HG02938 (cell line): ENCODE measurements at regions not wholly inside any gene's neighbourhood (a gene's known extent, or its start where the extent isn't known, plus 50 kb on each side); places are given as distances from the start of the nearest gene placed in this dataset.
A peak's percentile ranks its signal among the peaks of the same experiment; 100 is the strongest.

Experiments
- ATAC-seq: cut with Tn5 transposase; IDR thresholded peaks from one replicate; pipeline ENCODE4 v1.9.1; 2021; ENCODE audit warnings: mild to moderate bottlenecking, moderate library complexity; ENCODE audit not compliant: unreplicated experiment

DNA sequence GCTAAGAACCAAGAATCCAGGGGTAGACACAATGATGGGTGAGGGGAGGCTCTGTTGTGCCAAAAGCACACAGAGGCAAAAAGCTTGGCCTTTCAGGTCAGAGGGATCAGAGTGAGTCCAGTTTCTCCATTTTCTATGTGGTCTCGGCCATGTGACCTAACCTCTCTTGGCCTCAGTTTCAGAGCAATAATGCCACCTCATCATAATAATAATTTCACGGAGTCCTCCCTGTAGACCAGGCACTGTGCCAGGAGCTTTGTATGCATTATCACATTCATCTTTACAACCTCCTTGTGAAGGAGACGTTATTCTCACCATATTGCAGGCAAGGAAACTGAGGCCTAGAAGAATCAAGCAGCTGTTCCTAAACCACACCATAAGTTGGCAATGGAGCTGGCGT lies 120.2 kb downstream of the WT1 start:
- ATAC-seq: no peak

DNA sequence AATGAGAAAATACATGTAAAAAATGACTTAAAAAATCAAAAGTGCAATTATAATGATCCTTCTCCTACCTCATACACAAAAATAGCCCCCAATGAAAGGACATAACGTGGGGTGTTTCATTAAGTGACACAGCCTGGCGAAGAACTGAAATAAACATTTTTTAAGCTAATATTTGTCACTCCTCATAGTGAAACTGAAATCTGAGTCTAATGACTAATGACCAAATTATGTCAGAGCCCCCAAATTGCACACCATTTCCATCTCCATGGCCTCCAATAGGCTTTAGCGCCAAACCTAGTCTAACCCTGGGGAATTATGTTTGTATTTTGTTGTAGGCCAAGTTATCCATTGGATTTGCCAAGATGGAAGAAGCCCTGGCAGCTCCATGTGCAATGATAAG lies 119.1 kb downstream of the WT1 start:
- ATAC-seq: no peak

DNA sequence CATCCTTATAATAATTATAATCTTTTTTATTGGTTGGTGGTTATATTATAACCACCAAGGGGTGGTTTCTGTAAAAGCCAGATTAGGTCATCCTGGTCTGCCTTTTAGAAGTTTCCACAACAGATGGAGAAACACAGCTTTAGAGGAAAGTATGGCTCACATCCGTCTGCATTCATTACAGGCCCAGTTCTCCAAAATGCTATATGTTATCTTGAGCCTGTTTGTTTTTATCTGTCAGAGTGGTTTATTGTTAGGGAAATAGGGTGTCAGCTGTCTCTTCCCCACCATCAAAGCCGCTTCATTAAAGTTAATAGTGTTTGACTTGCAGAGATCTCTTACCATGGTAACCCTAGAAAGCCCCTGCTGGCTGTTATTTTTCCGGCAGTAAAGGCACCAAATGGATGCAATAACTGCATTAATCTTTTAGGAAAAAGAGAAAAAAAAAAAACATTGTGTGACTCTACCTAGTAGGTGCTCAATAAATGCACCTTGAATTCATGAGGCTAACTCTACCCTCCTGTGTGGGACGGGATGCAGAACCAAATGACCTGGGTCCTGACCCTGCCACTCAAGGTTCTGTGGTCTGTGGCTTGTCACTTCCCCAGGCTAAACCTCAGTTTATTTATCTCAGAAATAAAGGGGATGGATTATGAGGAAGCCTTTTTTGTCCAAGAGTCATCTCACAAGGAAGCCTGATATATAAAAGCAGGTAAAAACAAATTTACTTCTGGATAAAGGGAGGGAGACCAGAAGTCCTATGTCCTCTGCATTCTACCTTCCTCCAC lies 118.3 kb downstream of the WT1 start:
- ATAC-seq: no peak

DNA sequence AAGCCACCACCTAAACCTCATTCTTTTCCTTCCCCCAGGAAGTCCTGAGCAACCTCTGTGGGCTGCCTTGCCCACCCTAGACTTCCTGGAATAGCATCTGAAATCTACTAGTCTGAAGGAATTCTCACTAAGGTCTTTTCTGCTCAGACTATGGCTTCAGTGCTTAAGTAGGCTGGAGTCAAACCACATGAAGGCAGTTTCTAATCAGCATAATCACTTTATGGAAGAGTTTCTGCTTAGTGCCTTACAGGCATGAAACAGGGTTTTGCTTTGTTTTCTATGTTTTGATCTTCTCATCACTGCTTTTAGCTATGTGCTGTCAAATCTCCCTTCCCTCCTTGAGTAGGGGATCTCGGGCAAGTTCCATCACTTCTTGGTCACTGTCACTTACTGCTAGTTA lies 117.7 kb downstream of the WT1 start:
- no peak for ATAC-seq

DNA sequence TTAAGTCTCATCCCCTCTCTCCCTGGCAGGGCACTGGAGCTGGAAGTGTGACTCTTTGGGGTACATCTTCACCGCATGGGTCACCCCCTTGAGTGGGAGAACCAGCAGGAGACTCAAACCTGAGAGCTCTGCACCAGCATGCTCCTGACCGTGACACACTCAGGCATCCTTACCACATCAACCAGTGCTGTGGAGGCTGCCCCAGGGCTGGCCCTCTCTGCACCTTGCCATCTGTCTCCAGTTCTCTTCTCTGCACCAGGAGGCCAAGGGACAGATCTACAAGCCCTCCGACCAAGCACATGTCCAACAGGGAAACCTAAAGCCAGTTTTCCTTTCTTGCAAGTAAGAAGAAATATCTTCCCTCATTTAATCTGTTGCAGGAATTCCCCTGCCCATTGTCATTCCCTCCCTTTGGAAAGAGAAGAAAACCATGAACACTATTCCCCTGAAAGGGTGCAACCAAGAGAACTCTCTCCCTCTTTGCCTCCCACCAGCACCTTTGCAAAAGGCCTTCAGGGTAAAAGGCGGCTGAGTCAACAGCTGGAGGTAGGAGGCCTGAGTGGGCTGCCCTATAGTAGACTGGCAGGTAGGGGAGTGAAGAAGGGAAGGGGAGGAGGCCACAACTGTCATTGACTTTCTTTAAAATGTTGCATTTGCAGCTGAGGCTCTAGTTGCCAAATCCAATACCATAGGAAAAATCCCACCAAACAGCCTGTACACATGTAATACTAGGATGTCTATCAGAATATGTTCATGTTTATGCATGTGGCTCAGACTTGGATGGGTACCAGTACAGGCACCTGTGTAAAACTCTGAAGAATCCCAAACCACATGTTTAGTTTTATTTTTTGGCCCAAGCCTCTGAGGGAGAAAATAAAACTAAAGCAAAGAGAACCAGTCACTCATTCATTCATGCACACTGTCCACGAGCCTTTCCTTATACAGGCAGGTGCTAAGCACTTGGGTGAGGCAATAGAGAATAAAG lies 117.0 kb downstream of the WT1 start:
- ATAC-seq: no peak

DNA sequence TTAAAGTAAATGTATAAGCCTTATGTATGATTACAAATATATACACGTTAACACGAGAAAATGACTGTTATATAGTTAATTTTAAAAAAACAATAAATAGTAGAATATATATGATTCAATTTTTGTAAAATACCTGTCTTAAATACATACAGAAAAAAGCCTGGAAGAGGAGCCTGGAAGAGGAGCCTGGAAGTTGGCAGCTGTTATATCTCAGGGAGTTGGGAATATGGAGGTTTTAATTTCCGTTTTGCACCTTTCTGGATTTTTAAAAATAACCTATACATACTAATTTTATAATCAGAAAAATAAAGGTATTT lies 111.6 kb downstream of the WT1 start:
- ATAC-seq: no peak

DNA sequence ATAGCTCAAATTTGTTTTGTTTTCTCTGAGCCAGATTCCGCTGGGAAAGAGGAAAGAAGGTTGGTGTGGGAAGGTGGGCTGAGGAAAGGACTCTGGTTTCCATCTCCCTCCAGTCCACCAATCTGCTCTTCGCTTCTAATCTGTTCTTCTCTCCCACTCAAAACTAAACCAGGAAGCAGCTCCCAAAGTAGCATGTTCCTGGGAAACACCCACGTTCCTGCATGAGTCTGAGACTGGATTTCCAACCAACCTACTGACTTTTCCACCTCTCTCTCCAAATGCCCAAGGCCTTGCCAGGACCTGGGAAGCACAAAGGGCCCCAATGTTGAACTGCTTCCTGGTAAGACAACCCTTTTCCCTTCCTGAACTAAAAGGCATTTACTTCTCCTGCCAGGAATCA lies 110.2 kb downstream of the WT1 start:
- ATAC-seq: no peak

DNA sequence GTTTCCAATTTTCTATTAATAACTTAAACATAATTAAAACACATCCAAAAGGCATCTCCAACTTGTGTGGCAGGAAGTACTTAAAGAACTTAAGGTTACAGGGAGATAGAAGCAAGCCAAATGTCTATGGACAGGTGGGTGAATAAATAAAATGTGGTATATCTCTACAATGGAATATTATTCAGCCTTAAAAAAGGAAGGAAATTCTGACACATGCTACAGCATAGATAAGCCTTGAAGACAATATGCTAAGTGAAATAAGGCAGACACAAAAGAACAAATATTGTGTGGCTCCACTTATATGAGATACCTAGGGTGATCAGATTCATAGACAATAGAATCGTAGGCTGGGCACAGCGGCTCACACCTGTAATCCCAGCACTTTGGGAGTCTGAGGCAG lies 109.6 kb downstream of the WT1 start:
- ATAC-seq: no peak

DNA sequence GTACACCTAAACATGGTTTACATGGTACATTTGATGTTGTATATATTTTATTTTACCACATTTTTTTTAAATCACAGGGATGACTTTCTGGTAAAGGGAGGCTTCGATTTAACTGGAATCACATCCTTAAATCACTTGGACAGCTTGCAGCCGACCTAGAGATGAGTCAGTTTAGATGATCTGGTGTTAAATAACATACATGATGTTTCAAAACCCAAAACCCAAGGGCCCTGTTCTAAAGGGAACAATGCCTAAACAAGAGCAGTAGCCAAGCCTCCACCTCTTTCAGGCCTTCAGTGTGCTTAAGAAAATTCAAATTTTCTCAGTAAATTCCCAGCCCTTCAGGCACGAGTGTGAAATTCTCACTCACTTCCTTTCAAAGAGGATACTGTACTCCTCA lies 108.8 kb downstream of the WT1 start:
- no peak for ATAC-seq

DNA sequence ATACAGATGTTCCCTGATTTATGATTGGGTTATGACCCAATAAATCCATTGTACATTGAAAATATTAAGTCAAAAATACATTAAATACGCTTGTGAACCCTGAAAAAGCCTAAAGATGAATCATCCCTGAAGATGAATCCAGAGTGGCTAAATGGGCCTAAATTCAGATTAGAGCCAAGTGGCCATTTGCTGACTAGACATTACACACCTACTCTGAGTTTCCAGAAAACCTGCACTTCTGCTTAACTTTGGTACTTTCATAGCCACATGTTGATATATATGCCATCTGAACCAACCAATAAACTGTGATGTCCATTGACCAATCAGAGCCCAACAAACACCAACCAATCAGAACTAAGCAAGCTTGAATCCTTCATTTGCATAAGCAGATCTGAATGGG lies 106.9 kb downstream of the WT1 start:
- ATAC-seq: no peak

DNA sequence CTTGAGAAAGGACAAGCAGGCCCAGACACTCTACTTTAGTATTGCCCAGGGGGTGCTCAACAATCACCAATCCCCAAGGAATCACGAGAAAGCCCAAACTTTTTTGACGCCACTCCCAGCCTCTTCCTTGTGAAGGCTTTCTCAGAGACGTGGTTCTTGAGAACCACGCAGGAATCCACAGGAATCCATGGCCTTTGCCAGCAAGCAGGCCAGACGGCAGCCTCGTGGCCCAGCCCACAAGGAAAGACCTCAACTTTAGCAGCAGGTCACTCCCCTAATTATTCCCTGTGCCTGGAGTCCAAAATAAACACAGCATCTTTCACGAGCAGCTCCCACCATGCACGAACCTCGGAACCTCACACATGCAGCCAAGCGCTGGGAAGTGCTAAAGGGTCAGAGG lies 104.2 kb downstream of the WT1 start:
- ATAC-seq: no peak

DNA sequence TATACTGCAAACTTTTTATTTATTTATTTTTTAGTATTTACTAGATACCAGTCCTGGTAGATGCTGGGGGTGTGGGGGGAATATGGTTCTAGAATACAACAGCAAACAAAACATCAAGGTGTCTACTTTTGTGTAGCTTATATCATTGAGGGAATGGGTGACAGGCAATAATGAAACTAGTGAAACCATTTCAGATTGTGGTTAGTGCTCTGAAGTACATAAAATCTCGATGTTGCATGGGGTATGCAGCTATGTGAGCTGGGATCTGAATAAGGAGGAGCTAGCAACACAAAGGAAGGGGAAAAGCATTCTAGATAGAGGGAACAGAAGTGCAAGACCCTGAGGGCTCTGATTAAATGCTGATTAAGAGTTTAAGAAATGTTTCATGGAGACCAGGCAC lies 103.5 kb downstream of the WT1 start:
- no peak for ATAC-seq

DNA sequence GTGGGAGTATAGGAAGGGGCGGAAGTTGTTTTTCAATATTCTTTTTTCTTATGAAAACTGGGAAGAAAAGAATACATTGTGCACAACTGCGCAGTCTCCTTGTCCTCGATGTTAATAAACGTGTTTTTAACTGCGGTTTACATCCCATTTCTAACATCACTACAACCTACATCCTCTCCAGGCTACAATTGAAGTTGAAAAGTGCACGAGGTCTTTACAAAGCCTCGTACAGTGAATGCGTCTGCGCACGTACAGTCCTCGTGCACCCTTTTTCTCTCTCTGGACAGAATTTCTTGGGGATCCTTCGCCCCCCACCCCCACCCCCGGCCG lies 102.4 kb downstream of the WT1 start:
- no peak for ATAC-seq

DNA sequence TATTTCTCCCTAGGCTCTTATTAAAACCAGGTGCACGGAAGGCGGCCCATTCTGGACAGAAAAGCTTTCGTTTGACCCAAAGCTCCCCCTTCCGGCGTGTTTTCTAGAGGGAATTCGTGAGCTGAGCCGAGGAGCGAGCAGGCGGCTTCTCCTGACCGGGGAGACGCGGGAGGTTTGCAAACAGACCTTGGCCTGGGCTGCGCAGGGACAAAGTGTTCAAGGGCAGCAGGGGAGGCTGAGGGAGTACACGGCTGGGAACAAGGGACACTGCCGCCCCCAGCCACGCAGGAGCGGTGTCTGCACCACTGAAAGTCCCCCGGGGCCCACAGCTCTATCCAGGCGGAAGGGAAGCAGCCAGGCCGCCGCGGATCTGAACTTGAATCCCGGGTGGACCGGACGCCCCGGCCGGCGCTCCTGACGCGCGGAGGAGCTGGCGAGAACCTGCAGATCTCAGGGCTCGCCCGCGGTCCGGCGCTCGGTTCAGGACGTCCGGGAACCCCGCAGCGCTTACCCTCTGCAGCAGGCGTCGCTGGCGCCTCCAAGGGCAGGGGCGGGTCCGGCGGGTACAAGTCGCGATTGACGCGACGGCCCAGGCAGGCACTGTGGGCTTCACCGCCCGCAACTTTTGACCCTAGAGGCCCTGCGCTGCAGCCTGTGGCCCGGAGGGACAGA lies 101.9 kb downstream of the WT1 start:
- ATAC-seq: peak; percentile 45

DNA sequence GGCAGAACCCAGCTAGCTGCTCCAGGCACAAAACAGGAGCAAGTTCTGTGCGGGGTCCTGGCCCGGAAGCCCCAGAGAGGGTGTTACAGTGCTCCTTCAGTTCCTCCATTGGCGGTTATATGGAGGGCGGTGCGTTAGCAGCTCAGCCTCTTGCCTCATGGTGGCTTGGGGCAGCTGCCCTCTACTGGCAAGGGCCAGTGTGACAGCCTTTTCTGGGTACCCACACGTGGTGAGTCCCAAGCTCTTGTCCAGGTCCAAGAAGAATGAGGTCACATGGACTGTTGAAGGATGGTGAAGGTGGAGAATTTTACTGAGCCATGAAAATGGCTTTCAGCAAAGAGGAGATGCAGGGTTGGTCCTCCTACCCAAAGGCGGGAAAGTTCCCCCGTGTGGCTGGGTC lies 100.5 kb downstream of the WT1 start:
- no peak for ATAC-seq
